ENCODE measurements at regions not wholly inside any gene's neighbourhood (a gene's known extent, or its start where the extent isn't known, plus 50 kb on each side); places are given as distances from the start of the nearest gene placed in this dataset.

- Histone ChIP-seq H3K27me3 (ENCODE audit: control insufficient read depth in 1 of 2, insufficient read depth in 2 of 2, low read length in 2 of 2) (peaks cover 0 to 7% of the 10 kb centered on the region in 2 donors), H3K9ac (ENCODE audit: low read length) (no peak overlapping the region), H3K9me3 (ENCODE audit: low read length) (no peaks in the 10 kb centered on the region), H3K27ac (ENCODE audit: low read depth, low read length) (no peak overlapping the region), H3K4me1 (ENCODE audit: insufficient read depth, low read length) (no peaks in the 10 kb centered on the region), H3K36me3 (ENCODE audit: insufficient read depth, low read length) (no peaks in the 10 kb centered on the region), H3K4me3 (ENCODE audit: low read depth in 1 of 2, low read length in 2 of 2) (no peak overlapping the region)
Observed at GRCh38 chr1:22236166-22236565, 93.3 kb upstream of the WNT4 start.

GRCh38 chr1:22236900-22237299 lies 94.0 kb upstream of the WNT4 start:
- Histone ChIP-seq H3K4me3 (ENCODE audit: low read depth in 1 of 2, low read length in 2 of 2) (no peak overlapping the region), H3K9me3 (ENCODE audit: low read length) (no peaks in the 10 kb centered on the region), H3K27me3 (ENCODE audit: control insufficient read depth in 1 of 2, insufficient read depth in 2 of 2, low read length in 2 of 2) (peaks cover 0 to 7% of the 10 kb centered on the region in 2 donors), H3K4me1 (ENCODE audit: insufficient read depth, low read length) (no peaks in the 10 kb centered on the region), H3K9ac (ENCODE audit: low read length) (no peak overlapping the region), H3K27ac (ENCODE audit: low read depth, low read length) (no peak overlapping the region), H3K36me3 (ENCODE audit: insufficient read depth, low read length) (no peaks in the 10 kb centered on the region)

GRCh38 chr1:22237433-22238093 lies 94.7 kb upstream of the WNT4 start:
- no peak overlapping the region for H3K27ac ChIP-seq (ENCODE audit: low read depth, low read length)
- peaks cover 0 to 7% of the 10 kb centered on the region in 2 donors for H3K27me3 ChIP-seq (ENCODE audit: control insufficient read depth in 1 of 2, insufficient read depth in 2 of 2, low read length in 2 of 2)
- no peaks in the 10 kb centered on the region for H3K4me1 ChIP-seq (ENCODE audit: insufficient read depth, low read length)
- H3K4me3 ChIP-seq (ENCODE audit: low read depth in 1 of 2, low read length in 2 of 2), result no peak overlapping the region
- no peaks in the 10 kb centered on the region for H3K9me3 ChIP-seq (ENCODE audit: low read length)
- H3K9ac ChIP-seq (ENCODE audit: low read length), result no peak overlapping the region
- no peaks in the 10 kb centered on the region for H3K36me3 ChIP-seq (ENCODE audit: insufficient read depth, low read length)

- Histone ChIP-seq H3K4me3 (ENCODE audit: low read depth in 1 of 2, low read length in 2 of 2) (no peak overlapping the region), H3K9ac (ENCODE audit: low read length) (no peak overlapping the region), H3K4me1 (ENCODE audit: insufficient read depth, low read length) (no peaks in the 10 kb centered on the region), H3K27ac (ENCODE audit: low read depth, low read length) (no peak overlapping the region), H3K9me3 (ENCODE audit: low read length) (no peaks in the 10 kb centered on the region), H3K36me3 (ENCODE audit: insufficient read depth, low read length) (no peaks in the 10 kb centered on the region), H3K27me3 (ENCODE audit: control insufficient read depth in 1 of 2, insufficient read depth in 2 of 2, low read length in 2 of 2) (peaks cover 0 to 7% of the 10 kb centered on the region in 2 donors)
Observed at GRCh38 chr1:22238356-22239224, 95.7 kb upstream of the WNT4 start.

- Histone ChIP-seq H3K4me1 (ENCODE audit: insufficient read depth, low read length) (no peaks in the 10 kb centered on the region), H3K36me3 (ENCODE audit: insufficient read depth, low read length) (no peaks in the 10 kb centered on the region), H3K9ac (ENCODE audit: low read length) (no peak overlapping the region), H3K9me3 (ENCODE audit: low read length) (no peaks in the 10 kb centered on the region), H3K27ac (ENCODE audit: low read depth, low read length) (no peak overlapping the region), H3K4me3 (ENCODE audit: low read depth in 1 of 2, low read length in 2 of 2) (no peak overlapping the region), H3K27me3 (ENCODE audit: control insufficient read depth in 1 of 2, insufficient read depth in 2 of 2, low read length in 2 of 2) (peaks cover 0 to 7% of the 10 kb centered on the region in 2 donors)
Observed at GRCh38 chr1:22239378-22239777, 96.5 kb upstream of the WNT4 start.

GRCh38 chr1:22241250-22241649 lies 98.4 kb upstream of the WNT4 start:
- no peaks in the 10 kb centered on the region for H3K4me1 ChIP-seq (ENCODE audit: insufficient read depth, low read length)
- no peak overlapping the region for H3K27ac ChIP-seq (ENCODE audit: low read depth, low read length)
- H3K27me3 ChIP-seq (ENCODE audit: control insufficient read depth in 1 of 2, insufficient read depth in 2 of 2, low read length in 2 of 2), result peaks cover 0 to 12% of the 10 kb centered on the region in 2 donors
- no peak overlapping the region for H3K4me3 ChIP-seq (ENCODE audit: low read depth in 1 of 2, low read length in 2 of 2)
- H3K9ac ChIP-seq (ENCODE audit: low read length), result no peak overlapping the region
- H3K9me3 ChIP-seq (ENCODE audit: low read length), result no peaks in the 10 kb centered on the region
- no peaks in the 10 kb centered on the region for H3K36me3 ChIP-seq (ENCODE audit: insufficient read depth, low read length)

- Histone ChIP-seq H3K4me3 (ENCODE audit: low read depth in 1 of 2, low read length in 2 of 2) (no peak overlapping the region), H3K9ac (ENCODE audit: low read length) (no peak overlapping the region), H3K4me1 (ENCODE audit: insufficient read depth, low read length) (no peaks in the 10 kb centered on the region), H3K36me3 (ENCODE audit: insufficient read depth, low read length) (no peaks in the 10 kb centered on the region), H3K27ac (ENCODE audit: low read depth, low read length) (no peak overlapping the region), H3K9me3 (ENCODE audit: low read length) (no peaks in the 10 kb centered on the region), H3K27me3 (ENCODE audit: control insufficient read depth in 1 of 2, insufficient read depth in 2 of 2, low read length in 2 of 2) (peaks cover 0 to 8% of the 10 kb centered on the region in 2 donors)
Observed at GRCh38 chr1:22241811-22242210, 98.9 kb upstream of the WNT4 start.

- H3K9ac ChIP-seq (ENCODE audit: low read length), result no peak overlapping the region
- H3K27ac ChIP-seq (ENCODE audit: low read depth, low read length), result no peak overlapping the region
- H3K4me3 ChIP-seq (ENCODE audit: low read depth in 1 of 2, low read length in 2 of 2), result no peak overlapping the region
- peaks cover 0 to 17% of the 10 kb centered on the region in 2 donors for H3K27me3 ChIP-seq (ENCODE audit: control insufficient read depth in 1 of 2, insufficient read depth in 2 of 2, low read length in 2 of 2)
- H3K36me3 ChIP-seq (ENCODE audit: insufficient read depth, low read length), result no peaks in the 10 kb centered on the region
- no peaks in the 10 kb centered on the region for H3K4me1 ChIP-seq (ENCODE audit: insufficient read depth, low read length)
- H3K9me3 ChIP-seq (ENCODE audit: low read length), result no peaks in the 10 kb centered on the region
Observed at GRCh38 chr1:22245100-22245650, 102.3 kb upstream of the WNT4 start.

GRCh38 chr1:22245726-22246125 lies 102.8 kb upstream of the WNT4 start:
- H3K36me3 ChIP-seq (ENCODE audit: insufficient read depth, low read length), result no peaks in the 10 kb centered on the region
- H3K27ac ChIP-seq (ENCODE audit: low read depth, low read length), result no peak overlapping the region
- H3K27me3 ChIP-seq (ENCODE audit: control insufficient read depth in 1 of 2, insufficient read depth in 2 of 2, low read length in 2 of 2), result peaks cover 0 to 17% of the 10 kb centered on the region in 2 donors
- no peaks in the 10 kb centered on the region for H3K4me1 ChIP-seq (ENCODE audit: insufficient read depth, low read length)
- no peaks in the 10 kb centered on the region for H3K9me3 ChIP-seq (ENCODE audit: low read length)
- no peak overlapping the region for H3K9ac ChIP-seq (ENCODE audit: low read length)
- no peak overlapping the region for H3K4me3 ChIP-seq (ENCODE audit: low read depth in 1 of 2, low read length in 2 of 2)

GRCh38 chr1:22246755-22247480 lies 104.0 kb upstream of the WNT4 start:
- Histone ChIP-seq H3K27me3 (ENCODE audit: control insufficient read depth in 1 of 2, insufficient read depth in 2 of 2, low read length in 2 of 2) (peaks cover 0 to 17% of the 10 kb centered on the region in 2 donors), H3K9me3 (ENCODE audit: low read length) (no peaks in the 10 kb centered on the region), H3K4me1 (ENCODE audit: insufficient read depth, low read length) (no peaks in the 10 kb centered on the region), H3K4me3 (ENCODE audit: low read depth in 1 of 2, low read length in 2 of 2) (no peak overlapping the region), H3K36me3 (ENCODE audit: insufficient read depth, low read length) (no peaks in the 10 kb centered on the region), H3K9ac (ENCODE audit: low read length) (no peak overlapping the region), H3K27ac (ENCODE audit: low read depth, low read length) (no peak overlapping the region)

Measured in muscle layer of colon (tissue), 2 donors.